ENCODE measurements at regions not wholly inside any gene's neighbourhood (a gene's known extent, or its start where the extent isn't known, plus 50 kb on each side); places are given as distances from the start of the nearest gene placed in this dataset.

GRCh38 chr2:78024996-78025395 lies 502.8 kb upstream of the LRRTM4 start:
- TF ChIP-seq CTCF (conservative IDR thresholded peaks at IDR 0.05; ENCODE audit: low read length) (no peak), EZH2phosphoT487 (IDR thresholded peaks at IDR 0.05; ENCODE audit: borderline replicate concordance) (no peak)

All from Loucy (cell line).